ENCODE measurements at regions not wholly inside any gene's neighbourhood (a gene's known extent, or its start where the extent isn't known, plus 50 kb on each side); places are given as distances from the start of the nearest gene placed in this dataset.

GRCh38 chr22:48719978-48720661, 1107.6 kb downstream of the BRD1 start:
- TF ChIP-seq POLR2A (IDR thresholded peaks at IDR 0.05; ENCODE audit: low read depth, low read length), result no peak
- no peak for TF ChIP-seq TAF1 (IDR thresholded peaks at IDR 0.05; ENCODE audit: low read depth, low read length)
- no peak for TF ChIP-seq POLR2AphosphoS5 (IDR thresholded peaks at IDR 0.05; ENCODE audit: low read depth, low read length)

Data from GM12891 (cell line).